ENCODE measurements at regions not wholly inside any gene's neighbourhood (a gene's known extent, or its start where the extent isn't known, plus 50 kb on each side); places are given as distances from the start of the nearest gene placed in this dataset.
"Not testable (repeated sequence)": the region's sequence is repeated elsewhere in the genome, so short reads cannot be mapped to it uniquely, and the experiment has no call there.

- H3K23ac ChIP-seq (ENCODE audit: low read length); H4K8ac ChIP-seq (ENCODE audit: low read depth, low read length); DNase-seq; H4K5ac ChIP-seq (ENCODE audit: low read length); H3K79me2 ChIP-seq (ENCODE audit: control insufficient read depth, insufficient read depth, low read length); H3K36me3 ChIP-seq (ENCODE audit: control insufficient read depth, insufficient read depth, low read length); H2BK120ac ChIP-seq (ENCODE audit: low read depth, low read length); H3K56ac ChIP-seq (ENCODE audit: low read length); H3K4me3 ChIP-seq (ENCODE audit: low read length); H3K27ac ChIP-seq (ENCODE audit: low read depth, low read length); H3K9ac ChIP-seq (ENCODE audit: low read length); H3K18ac ChIP-seq (ENCODE audit: low read length); H3K4ac ChIP-seq (ENCODE audit: low read depth, low read length); H3K79me1 ChIP-seq (ENCODE audit: low read length); H2AK5ac ChIP-seq (ENCODE audit: low read length); H2BK5ac ChIP-seq (ENCODE audit: low read length); H3K27me3 ChIP-seq (ENCODE audit: insufficient read depth, low read length, poor library complexity); H3K4me2 ChIP-seq (ENCODE audit: low read length); H3K4me1 ChIP-seq (ENCODE audit: control insufficient read depth, low read depth, low read length); H2BK15ac ChIP-seq (replicated peaks; ENCODE audit: low read depth): not testable (repeated sequence)
- no CpG with 5 or more reads among the region's 8 CpGs for WGBS (ENCODE audit: extremely low coverage, insufficient coverage, low lambda C conversion rate)
These were observed 116.5 kb downstream of the CGGBP1 start for GRCh38 chr3:87942256-87942655.

- DNase-seq, result peak; percentile 18
- no peak overlapping the region for H2BK120ac ChIP-seq (ENCODE audit: low read depth, low read length)
- no peak overlapping the region for H4K8ac ChIP-seq (ENCODE audit: low read depth, low read length)
- H3K56ac ChIP-seq (ENCODE audit: low read length), result no peak overlapping the region
- WGBS (ENCODE audit: extremely low coverage, insufficient coverage, low lambda C conversion rate), result no CpG with 5 or more reads among the region's 1 CpG
- no peak overlapping the region for H2BK15ac ChIP-seq (replicated peaks; ENCODE audit: low read depth)
- H3K27me3 ChIP-seq (ENCODE audit: insufficient read depth, low read length, poor library complexity), result no peaks in the 10 kb centered on the region
- H3K18ac ChIP-seq (ENCODE audit: low read length), result no peak overlapping the region
- H4K5ac ChIP-seq (ENCODE audit: low read length), result no peak overlapping the region
- no peak overlapping the region for H3K4me3 ChIP-seq (ENCODE audit: low read length)
- H2AK5ac ChIP-seq (ENCODE audit: low read length), result no peak overlapping the region
- no peak overlapping the region for H3K9ac ChIP-seq (ENCODE audit: low read length)
- H3K4me1 ChIP-seq (ENCODE audit: control insufficient read depth, low read depth, low read length), result no peaks in the 10 kb centered on the region
- no peaks in the 10 kb centered on the region for H3K79me1 ChIP-seq (ENCODE audit: low read length)
- H3K4ac ChIP-seq (ENCODE audit: low read depth, low read length), result no peak overlapping the region
- H3K36me3 ChIP-seq (ENCODE audit: control insufficient read depth, insufficient read depth, low read length), result no peaks in the 10 kb centered on the region
- H3K79me2 ChIP-seq (ENCODE audit: control insufficient read depth, insufficient read depth, low read length), result no peaks in the 10 kb centered on the region
- H3K4me2 ChIP-seq (ENCODE audit: low read length), result no peak overlapping the region
- no peak overlapping the region for H3K23ac ChIP-seq (ENCODE audit: low read length)
- H3K27ac ChIP-seq (ENCODE audit: low read depth, low read length), result no peak overlapping the region
- no peak overlapping the region for H2BK5ac ChIP-seq (ENCODE audit: low read length)
These were observed 134.3 kb downstream of the CGGBP1 start for GRCh38 chr3:87924485-87924884.

GRCh38 chr3:87920549-87920948 is 138.3 kb downstream of the CGGBP1 start:
- Histone ChIP-seq H3K27me3 (ENCODE audit: insufficient read depth, low read length, poor library complexity) (no peaks in the 10 kb centered on the region), H3K4me3 (ENCODE audit: low read length) (no peak overlapping the region), H3K4me2 (ENCODE audit: low read length) (no peak overlapping the region), H4K5ac (ENCODE audit: low read length) (no peak overlapping the region), H3K27ac (ENCODE audit: low read depth, low read length) (no peak overlapping the region), H2BK15ac (replicated peaks; ENCODE audit: low read depth) (no peak overlapping the region), H2BK120ac (ENCODE audit: low read depth, low read length) (no peak overlapping the region), H3K79me1 (ENCODE audit: low read length) (no peaks in the 10 kb centered on the region), H3K4me1 (ENCODE audit: control insufficient read depth, low read depth, low read length) (no peaks in the 10 kb centered on the region), H3K9ac (ENCODE audit: low read length) (no peak overlapping the region), H3K18ac (ENCODE audit: low read length) (no peak overlapping the region), H3K23ac (ENCODE audit: low read length) (no peak overlapping the region), H3K36me3 (ENCODE audit: control insufficient read depth, insufficient read depth, low read length) (no peaks in the 10 kb centered on the region), H2AK5ac (ENCODE audit: low read length) (no peak overlapping the region), H3K56ac (ENCODE audit: low read length) (no peak overlapping the region), H2BK5ac (ENCODE audit: low read length) (no peak overlapping the region), H3K4ac (ENCODE audit: low read depth, low read length) (no peak overlapping the region), H3K79me2 (ENCODE audit: control insufficient read depth, insufficient read depth, low read length) (no peaks in the 10 kb centered on the region), H4K8ac (ENCODE audit: low read depth, low read length) (no peak overlapping the region)
- WGBS (ENCODE audit: extremely low coverage, insufficient coverage, low lambda C conversion rate), result no CpG with 5 or more reads among the region's 1 CpG
- DNase-seq, result no peak

- peak; percentile 93 for DNase-seq
- Histone ChIP-seq H3K79me2 (ENCODE audit: control insufficient read depth, insufficient read depth, low read length) (no peaks in the 10 kb centered on the region), H3K9ac (ENCODE audit: low read length) (no peak overlapping the region), H3K4me2 (ENCODE audit: low read length) (no peak overlapping the region), H3K18ac (ENCODE audit: low read length) (no peak overlapping the region), H3K27me3 (ENCODE audit: insufficient read depth, low read length, poor library complexity) (no peaks in the 10 kb centered on the region), H3K79me1 (ENCODE audit: low read length) (no peaks in the 10 kb centered on the region), H4K5ac (ENCODE audit: low read length) (no peak overlapping the region), H3K27ac (ENCODE audit: low read depth, low read length) (no peak overlapping the region), H3K4me1 (ENCODE audit: control insufficient read depth, low read depth, low read length) (peaks cover 2% of the 10 kb centered on the region), H2AK5ac (ENCODE audit: low read length) (no peak overlapping the region), H3K56ac (ENCODE audit: low read length) (no peak overlapping the region), H2BK5ac (ENCODE audit: low read length) (no peak overlapping the region), H4K8ac (ENCODE audit: low read depth, low read length) (no peak overlapping the region), H3K36me3 (ENCODE audit: control insufficient read depth, insufficient read depth, low read length) (no peaks in the 10 kb centered on the region), H2BK120ac (ENCODE audit: low read depth, low read length) (no peak overlapping the region), H3K23ac (ENCODE audit: low read length) (no peak overlapping the region), H3K4ac (ENCODE audit: low read depth, low read length) (no peak overlapping the region), H3K4me3 (ENCODE audit: low read length) (no peak overlapping the region), H2BK15ac (replicated peaks; ENCODE audit: low read depth) (no peak overlapping the region)
- no CpG with 5 or more reads among the region's 1 CpG for WGBS (ENCODE audit: extremely low coverage, insufficient coverage, low lambda C conversion rate)
These were observed 157.7 kb downstream of the CGGBP1 start for GRCh38 chr3:87901141-87901540.

- H3K36me3 ChIP-seq (ENCODE audit: control insufficient read depth, insufficient read depth, low read length), result no peaks in the 10 kb centered on the region
- H3K9ac ChIP-seq (ENCODE audit: low read length), result no peak overlapping the region
- H3K79me1 ChIP-seq (ENCODE audit: low read length), result no peaks in the 10 kb centered on the region
- no peak overlapping the region for H3K4ac ChIP-seq (ENCODE audit: low read depth, low read length)
- H3K18ac ChIP-seq (ENCODE audit: low read length), result no peak overlapping the region
- DNase-seq, result peak; percentile 24
- no peak overlapping the region for H4K8ac ChIP-seq (ENCODE audit: low read depth, low read length)
- no CpG with 5 or more reads among the region's 1 CpG for WGBS (ENCODE audit: extremely low coverage, insufficient coverage, low lambda C conversion rate)
- H3K4me1 ChIP-seq (ENCODE audit: control insufficient read depth, low read depth, low read length), result peaks cover 2% of the 10 kb centered on the region
- H2BK5ac ChIP-seq (ENCODE audit: low read length), result no peak overlapping the region
- no peak overlapping the region for H3K23ac ChIP-seq (ENCODE audit: low read length)
- no peak overlapping the region for H2BK120ac ChIP-seq (ENCODE audit: low read depth, low read length)
- no peak overlapping the region for H4K5ac ChIP-seq (ENCODE audit: low read length)
- H2BK15ac ChIP-seq (replicated peaks; ENCODE audit: low read depth), result no peak overlapping the region
- no peak overlapping the region for H3K4me2 ChIP-seq (ENCODE audit: low read length)
- no peak overlapping the region for H3K27ac ChIP-seq (ENCODE audit: low read depth, low read length)
- H3K27me3 ChIP-seq (ENCODE audit: insufficient read depth, low read length, poor library complexity), result no peaks in the 10 kb centered on the region
- H3K79me2 ChIP-seq (ENCODE audit: control insufficient read depth, insufficient read depth, low read length), result no peaks in the 10 kb centered on the region
- no peak overlapping the region for H3K56ac ChIP-seq (ENCODE audit: low read length)
- H2AK5ac ChIP-seq (ENCODE audit: low read length), result no peak overlapping the region
- H3K4me3 ChIP-seq (ENCODE audit: low read length), result no peak overlapping the region
These were observed 158.7 kb downstream of the CGGBP1 start for GRCh38 chr3:87900061-87900460.

GRCh38 chr3:87898971-87899370 is 159.8 kb downstream of the CGGBP1 start:
- no peak overlapping the region for H2AK5ac ChIP-seq (ENCODE audit: low read length)
- no peak overlapping the region for H2BK5ac ChIP-seq (ENCODE audit: low read length)
- no peaks in the 10 kb centered on the region for H3K27me3 ChIP-seq (ENCODE audit: insufficient read depth, low read length, poor library complexity)
- H3K4me1 ChIP-seq (ENCODE audit: control insufficient read depth, low read depth, low read length), result peaks cover 2% of the 10 kb centered on the region
- no peak overlapping the region for H2BK15ac ChIP-seq (replicated peaks; ENCODE audit: low read depth)
- no peaks in the 10 kb centered on the region for H3K36me3 ChIP-seq (ENCODE audit: control insufficient read depth, insufficient read depth, low read length)
- no CpG with 5 or more reads among the region's 1 CpG for WGBS (ENCODE audit: extremely low coverage, insufficient coverage, low lambda C conversion rate)
- no peak for DNase-seq
- H3K4me3 ChIP-seq (ENCODE audit: low read length), result no peak overlapping the region
- no peak overlapping the region for H3K18ac ChIP-seq (ENCODE audit: low read length)
- no peak overlapping the region for H4K5ac ChIP-seq (ENCODE audit: low read length)
- no peak overlapping the region for H3K4ac ChIP-seq (ENCODE audit: low read depth, low read length)
- no peaks in the 10 kb centered on the region for H3K79me1 ChIP-seq (ENCODE audit: low read length)
- no peaks in the 10 kb centered on the region for H3K79me2 ChIP-seq (ENCODE audit: control insufficient read depth, insufficient read depth, low read length)
- no peak overlapping the region for H3K27ac ChIP-seq (ENCODE audit: low read depth, low read length)
- H2BK120ac ChIP-seq (ENCODE audit: low read depth, low read length), result no peak overlapping the region
- H3K4me2 ChIP-seq (ENCODE audit: low read length), result no peak overlapping the region
- H3K9ac ChIP-seq (ENCODE audit: low read length), result no peak overlapping the region
- no peak overlapping the region for H4K8ac ChIP-seq (ENCODE audit: low read depth, low read length)
- no peak overlapping the region for H3K23ac ChIP-seq (ENCODE audit: low read length)
- H3K56ac ChIP-seq (ENCODE audit: low read length), result no peak overlapping the region
